ENCODE measurements at regions not wholly inside any gene's neighbourhood (a gene's known extent, or its start where the extent isn't known, plus 50 kb on each side); places are given as distances from the start of the nearest gene placed in this dataset.
"Not testable (repeated sequence)": the region's sequence is repeated elsewhere in the genome, so short reads cannot be mapped to it uniquely, and the experiment has no call there.

DNA sequence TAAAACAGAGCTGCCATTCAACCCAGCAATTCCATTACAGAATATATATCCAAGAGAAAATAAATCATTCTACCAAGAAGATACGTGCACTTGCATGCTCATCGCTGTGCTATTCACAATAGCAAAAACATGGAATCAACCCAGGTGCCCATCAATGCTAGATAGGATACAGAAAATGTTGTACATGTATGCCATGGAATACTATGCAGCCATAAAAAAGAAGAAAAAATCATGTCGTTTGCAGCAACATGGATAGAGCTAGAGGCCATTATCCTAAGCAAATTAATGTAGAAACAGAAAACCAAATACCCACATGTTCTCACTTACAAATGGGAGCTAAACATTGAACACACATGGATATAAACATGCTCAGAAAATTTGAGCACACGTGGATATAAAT is 633.1 kb upstream of the CITED2 start:
- DNase-seq (ENCODE audit: low read depth in 4 of 4, low spot score in 3 of 4), result no peak

DNA sequence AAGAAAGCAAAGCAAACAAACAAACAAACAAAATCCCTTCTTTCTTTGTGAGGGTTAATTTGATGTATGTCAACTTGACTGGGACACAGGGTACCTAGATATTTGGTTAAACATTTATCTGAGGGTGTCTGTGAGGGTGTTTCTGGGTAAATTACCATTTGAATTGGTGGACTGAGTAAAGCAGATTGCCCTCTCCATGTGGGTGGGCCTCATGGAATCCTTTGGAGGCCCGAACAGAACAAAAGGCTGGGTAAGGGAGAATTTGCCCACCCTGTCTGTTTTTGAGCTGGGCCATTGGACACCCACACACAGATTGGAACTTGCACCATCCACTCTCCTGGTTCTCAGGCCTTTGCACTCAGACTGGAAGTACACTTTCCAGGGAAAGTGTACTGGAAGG is 628.8 kb upstream of the CITED2 start:
- no peak for DNase-seq (ENCODE audit: low read depth in 4 of 4, low spot score in 3 of 4)

DNA sequence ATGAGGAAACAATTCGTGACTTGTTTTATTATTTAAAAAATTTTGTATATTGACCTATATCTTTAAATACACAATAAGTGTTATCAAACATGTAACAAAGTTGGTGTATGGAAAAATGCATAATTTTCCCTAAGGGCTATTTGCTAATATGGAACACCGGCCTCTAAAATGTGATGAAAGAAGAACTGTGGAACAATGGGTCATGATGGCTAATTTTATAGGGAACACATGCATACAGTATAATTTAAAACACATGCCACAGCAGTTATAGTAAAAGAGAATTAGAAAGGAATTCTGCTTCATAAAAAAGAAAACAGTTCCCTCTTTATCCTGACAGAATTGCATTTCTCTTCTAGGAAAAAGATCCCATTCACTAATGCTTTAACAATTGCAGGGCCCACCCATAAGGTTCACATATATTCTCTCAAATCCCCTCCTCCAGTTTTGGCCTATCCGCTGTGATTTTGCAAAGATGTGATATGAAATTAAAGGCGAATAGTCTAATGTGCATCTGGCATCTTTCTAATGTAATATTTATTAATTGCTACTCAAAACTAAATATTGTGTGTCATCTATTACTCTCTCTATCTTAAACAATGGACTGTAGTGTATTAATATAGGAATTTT is 628.1 kb upstream of the CITED2 start:
- no peak for DNase-seq (ENCODE audit: low read depth in 4 of 4, low spot score in 3 of 4)

DNA sequence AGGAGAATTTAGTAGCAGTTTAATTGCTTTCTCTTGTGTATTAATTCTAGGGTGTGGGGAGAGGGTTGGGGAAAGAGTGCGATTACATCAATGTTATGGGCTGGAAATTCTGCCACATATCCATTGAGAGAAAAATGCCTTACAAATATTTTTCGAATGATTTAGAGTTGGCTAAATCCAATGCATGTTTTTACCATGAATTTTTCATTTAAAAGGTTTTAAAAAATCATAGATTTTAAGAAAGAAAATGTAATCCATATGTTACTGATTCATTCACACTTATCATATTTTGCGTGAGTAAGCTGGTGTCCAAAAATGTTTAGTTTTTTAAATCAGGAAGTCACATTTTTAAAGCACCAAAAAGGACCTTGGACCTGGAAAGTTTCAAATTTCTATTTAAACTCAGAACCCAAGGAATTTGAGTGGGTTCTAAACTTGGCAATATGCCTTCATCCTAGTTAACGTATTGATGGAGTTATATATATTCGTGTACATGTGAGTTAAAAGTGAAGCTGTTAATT is 627.4 kb upstream of the CITED2 start:
- no peak for DNase-seq (ENCODE audit: low read depth in 4 of 4, low spot score in 3 of 4)

DNA sequence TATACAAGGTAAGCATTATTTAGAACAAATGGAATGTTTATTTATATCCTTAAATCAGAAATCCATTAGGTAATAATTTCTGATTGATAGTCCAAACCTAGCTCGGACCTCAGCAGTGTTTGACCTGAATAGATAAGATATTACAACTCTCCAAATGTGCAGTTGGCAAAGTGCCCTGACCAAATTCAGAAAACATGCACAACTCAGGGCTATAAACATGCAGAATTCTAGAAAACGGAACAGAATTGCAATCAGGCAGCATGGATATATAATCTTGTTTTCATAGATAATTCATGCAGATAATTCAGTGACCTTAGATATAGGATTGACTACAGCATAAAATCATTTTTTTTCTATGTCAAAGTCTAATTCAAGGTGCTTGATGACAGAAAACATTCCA is 626.6 kb upstream of the CITED2 start:
- DNase-seq (ENCODE audit: low read depth in 4 of 4, low spot score in 3 of 4), result no peak

DNA sequence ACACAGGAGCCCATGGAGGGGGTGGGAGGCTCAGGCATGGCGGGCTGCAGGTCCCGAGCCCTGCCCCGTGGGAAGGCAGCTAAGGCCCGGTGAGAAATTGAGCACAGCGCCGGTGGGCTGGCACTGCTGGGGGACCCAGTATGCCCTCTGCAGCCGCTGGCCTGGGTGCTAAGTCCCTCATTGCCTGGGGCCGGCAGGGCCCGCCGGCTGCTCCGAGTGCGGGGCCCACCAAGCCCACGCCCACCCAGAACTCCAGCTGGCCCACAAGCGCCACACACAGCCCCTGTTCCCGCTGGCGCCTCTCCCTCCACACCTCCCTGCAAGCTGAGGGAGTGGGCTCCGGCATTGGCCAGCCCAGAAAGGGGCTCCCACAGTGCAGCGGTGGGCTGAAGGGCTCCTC is 625.2 kb upstream of the CITED2 start:
- not testable (repeated sequence) for DNase-seq (ENCODE audit: low read depth in 4 of 4, low spot score in 3 of 4)

DNA sequence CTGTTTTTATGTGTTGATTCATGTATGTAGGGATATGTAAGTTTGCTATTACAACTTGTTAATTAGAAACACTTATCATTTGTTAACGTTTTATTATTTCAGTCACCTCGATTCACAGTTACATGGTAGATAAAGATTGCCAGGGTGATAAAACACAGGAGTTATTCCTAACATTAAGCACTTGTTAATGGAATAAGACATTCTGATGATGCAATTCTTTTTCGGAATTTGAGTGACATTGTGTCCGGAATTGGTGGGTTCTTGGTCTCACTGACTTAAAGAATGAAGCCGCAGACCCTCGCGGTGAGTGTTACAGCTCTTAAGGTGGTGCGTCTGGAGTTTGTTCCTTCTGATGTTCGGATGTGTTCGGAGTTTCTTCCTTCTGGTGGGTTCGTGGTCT is 624.0 kb upstream of the CITED2 start:
- not testable (repeated sequence) for DNase-seq (ENCODE audit: low read depth in 4 of 4, low spot score in 3 of 4)

DNA sequence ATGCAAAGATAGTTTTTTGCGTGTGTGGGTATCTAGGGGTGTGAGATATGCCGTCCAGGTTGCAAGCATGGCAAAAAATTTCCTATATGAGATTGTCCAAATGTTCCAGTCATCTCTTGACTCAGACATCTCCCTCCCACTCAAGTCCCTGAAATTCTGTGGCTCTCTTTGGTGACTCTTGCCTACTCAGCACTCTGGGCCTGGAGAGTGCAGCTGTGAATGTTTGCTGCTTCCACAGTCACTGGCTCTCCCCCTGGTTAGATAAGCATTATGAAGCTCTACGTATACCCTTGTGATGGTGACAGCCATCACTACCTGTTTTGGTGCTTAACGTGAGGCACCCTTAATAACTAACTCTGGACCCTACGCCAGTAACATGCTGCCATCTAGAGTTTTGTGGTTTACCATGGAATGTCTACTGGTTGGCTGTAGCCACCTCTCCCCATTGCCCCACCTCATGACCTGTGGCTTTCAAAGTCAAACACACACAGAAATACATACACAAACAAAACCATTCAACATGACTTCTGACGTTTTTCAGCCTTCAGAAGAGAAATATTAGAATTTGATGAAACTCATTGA is 621.9 kb upstream of the CITED2 start:
- DNase-seq (ENCODE audit: low read depth in 4 of 4, low spot score in 3 of 4), result no peak

DNA sequence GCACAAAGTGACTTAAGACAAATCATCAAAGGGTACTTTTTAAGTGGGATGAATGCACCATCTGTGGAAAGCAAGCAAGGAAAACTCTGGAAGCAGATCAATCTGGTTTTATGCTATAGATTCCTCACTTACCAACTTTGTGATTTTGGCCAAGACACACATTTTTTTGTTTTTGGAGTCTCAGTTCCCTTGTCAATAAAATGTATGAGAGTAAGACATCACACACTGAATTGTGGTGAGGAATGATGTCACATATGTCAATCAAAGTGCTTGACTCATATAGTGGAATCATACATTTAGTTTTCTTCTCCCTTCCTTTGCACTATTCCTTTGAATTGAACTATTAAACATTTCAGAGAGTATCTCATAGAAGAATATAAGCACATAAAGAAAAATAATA is 620.5 kb upstream of the CITED2 start:
- DNase-seq (ENCODE audit: low read depth in 4 of 4, low spot score in 3 of 4), result no peak

DNA sequence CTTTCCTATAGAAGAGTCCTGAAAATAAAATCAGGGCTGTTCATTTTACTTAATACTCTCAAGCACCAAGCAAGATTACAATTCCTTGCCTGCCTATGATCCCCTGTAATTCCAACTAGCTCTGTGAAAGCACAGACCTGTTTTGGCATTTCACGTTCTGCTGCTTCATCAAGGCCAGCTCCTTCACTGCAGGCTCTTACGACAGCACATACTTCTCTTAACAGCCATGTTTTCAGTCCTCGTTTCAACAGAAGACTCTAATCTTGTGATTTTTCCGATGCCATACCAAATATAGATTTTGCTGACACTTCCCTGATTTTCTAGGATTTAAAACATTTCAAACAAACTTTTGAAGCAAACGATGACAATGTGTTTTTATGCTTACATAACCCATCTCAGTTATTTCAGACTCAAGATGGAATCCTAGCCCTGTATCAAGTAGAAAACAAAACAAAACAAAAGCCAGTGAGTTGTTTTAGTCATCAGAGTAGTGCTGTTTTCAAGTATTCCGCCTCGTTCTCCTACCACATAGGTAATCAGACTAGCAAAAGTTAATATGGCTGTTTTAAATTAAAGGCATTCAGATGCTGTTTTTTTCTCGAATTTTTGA is 616.5 kb upstream of the CITED2 start:
- DNase-seq (ENCODE audit: low read depth in 4 of 4, low spot score in 3 of 4), result no peak

DNA sequence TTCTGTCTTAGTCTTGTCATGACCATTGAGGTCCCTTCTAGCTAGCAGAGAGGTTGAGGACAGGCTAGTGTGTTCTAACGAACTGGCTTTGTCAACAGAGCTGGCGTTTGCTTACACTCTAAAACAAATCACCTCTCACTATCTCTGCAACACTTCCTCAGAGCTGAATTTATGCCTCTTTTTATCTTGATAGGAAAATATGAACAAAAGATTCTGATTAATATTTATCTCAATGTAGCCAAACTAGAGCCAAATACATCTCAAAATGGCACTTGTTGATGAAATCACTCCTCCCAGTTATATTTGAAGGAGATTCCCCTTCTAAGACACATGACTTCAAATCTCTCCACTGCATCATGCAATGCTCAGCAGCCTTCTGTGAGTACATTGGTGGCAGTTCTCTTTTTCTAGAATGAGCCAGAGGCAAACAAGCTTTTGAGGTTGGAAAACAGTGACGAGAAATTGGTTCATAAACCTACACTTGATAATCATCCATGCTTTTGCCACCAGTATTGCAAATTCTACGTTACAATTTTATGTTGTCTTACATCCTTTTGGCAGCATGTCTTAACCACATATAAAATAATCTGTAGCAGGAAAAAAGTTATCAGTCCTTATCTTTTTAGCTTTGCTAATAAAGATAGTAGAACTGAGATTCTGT is 615.7 kb upstream of the CITED2 start:
- DNase-seq (ENCODE audit: low read depth in 4 of 4, low spot score in 3 of 4), result no peak

DNA sequence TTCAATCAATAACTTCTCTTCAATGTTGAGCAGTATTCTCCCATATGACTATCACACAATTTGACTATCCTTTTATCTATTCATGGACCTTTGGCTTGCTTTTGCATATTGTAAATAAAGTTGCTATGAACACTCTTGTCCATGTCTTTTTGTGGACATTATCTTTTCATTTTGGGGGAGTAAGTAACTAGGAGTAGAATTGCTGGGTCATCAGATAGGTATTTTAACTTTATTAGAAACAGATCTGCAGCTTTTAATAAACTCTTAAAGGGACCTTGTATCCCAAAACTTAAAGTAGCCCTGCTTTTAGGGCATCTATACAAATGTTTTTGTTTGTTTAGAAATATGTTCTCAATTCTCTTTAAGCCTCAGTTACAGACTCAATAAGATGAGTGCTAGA is 614.2 kb upstream of the CITED2 start:
- DNase-seq (ENCODE audit: low read depth in 4 of 4, low spot score in 3 of 4), result no peak

DNA sequence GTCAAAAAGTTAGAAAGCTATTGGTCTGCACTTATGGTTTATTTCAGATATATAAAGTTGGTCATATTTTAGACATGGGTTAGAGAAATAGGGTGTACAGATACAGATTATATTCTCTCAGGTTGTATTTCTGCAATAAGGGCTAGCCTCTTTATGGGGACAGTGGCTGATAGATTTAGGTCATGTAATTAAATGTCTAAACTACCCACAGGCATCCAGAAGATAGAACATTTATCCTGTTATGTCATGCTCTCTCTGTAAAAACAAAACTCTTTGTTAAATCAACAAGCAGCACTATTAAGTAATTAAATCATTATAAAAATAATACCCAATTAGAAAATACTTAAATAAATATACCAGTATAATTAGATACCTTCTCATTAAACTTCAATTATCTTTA is 612.6 kb upstream of the CITED2 start:
- DNase-seq (ENCODE audit: low read depth in 4 of 4, low spot score in 3 of 4), result no peak

DNA sequence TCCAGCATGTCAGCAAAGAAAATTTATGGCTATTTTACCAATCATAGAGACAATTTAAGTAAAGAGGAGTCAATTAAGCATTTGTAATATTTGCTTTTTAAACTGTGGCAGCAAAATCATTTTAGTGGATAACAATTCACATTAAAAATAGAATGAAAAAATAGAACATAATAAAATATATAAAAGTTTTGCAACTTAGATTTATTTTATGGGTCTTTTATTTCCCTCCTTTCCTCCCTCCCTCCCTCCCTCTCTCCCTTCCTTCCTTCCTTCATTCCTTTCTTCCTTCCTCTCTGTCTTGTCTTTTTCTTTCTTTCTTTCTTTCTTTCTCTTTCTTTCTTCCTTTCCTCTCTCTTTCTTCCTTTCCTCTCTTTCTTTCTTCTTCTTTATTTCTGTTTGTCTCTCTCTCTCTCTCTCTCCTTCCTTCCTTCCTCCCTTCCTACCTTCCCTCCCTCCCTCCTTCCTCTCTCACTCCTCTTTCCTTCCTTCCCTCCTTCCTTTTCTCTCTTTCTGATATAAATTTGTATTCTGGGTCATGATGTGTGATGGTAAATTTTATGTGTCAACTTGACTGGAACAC is 610.9 kb upstream of the CITED2 start:
- DNase-seq (ENCODE audit: low read depth in 4 of 4, low spot score in 3 of 4), result no peak

DNA sequence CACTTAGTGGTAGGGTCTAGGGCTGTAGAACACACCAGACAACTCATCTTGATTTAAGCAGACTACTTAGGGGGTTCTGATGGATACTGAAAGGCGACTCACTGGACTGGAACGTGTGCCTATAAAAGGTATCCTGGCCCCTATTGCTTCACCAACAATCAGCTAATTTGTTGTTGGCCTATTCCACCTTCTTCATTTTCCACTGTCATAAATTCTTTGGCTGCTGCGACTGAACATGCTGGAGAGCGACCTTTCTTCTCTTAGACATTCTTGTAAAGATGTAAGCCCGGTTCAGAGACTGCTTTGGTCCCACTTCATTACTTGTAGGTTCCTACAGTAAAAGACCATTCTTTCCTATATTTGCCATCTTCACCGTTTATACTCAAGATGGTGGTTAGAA is 609.9 kb upstream of the CITED2 start:
- no peak for DNase-seq (ENCODE audit: low read depth in 4 of 4, low spot score in 3 of 4)

DNA sequence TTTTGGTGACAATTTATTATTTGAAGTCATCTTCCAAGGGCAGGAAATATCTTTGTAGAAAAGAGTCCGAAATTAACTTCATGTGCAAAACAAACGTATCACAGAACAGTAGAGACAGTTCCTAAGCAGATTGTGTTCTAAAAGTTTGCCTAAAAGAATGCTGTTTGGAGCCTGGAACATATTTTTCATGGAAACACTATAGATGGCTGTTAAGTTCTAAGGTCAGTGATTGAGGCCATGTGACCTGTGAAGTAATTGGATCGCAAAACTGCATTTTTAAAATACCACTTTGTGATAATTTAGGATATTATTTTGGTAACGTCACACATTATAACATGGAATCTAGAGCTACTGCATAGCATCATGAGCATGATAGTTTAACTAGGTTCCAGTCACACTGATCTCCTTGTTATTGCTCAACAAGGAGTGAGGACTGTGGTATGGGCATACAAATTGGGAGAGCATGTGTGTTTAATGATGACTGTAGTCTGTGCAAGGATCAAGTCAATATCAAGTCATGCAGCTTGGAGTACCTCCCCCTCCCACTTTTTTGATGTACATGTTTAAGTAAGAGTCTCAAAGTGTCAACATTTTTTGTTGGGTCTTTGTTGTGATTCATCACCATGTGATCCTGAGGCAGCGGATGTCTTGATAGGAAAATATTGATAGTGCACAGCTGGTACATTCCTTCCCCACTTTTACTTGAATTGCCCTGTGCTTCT is 609.3 kb upstream of the CITED2 start:
- no peak for DNase-seq (ENCODE audit: low read depth in 4 of 4, low spot score in 3 of 4)

DNA sequence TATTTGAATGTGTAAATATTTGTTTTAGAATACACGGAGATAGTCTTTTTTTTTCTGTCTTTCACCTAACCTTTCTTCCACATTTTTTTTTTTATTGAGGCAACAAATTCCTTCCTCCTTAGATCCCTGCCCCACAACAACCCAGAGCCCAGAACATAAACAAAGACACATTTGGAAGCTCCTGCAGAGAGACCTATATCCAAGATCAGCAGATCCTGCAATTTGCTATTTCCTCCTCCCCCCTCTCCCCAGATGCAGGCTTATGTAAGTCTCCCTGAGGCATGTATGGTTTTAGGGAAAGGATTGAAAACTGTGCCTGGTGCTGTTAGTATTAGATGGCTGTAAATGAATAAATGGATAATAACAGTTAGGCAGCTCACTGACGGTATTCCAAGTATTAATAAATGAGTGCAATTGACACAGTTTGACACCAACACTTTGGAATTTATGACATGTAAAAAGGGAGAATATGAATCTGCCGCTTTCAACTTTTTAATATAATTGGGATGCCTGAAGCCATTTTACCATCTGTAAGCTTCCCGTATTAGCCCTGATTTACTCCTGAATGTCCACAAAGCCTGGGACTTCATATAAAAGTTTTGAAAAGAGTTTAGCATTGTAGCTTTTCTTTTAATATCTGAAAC is 608.3 kb upstream of the CITED2 start:
- no peak for DNase-seq (ENCODE audit: low read depth in 4 of 4, low spot score in 3 of 4)

DNA sequence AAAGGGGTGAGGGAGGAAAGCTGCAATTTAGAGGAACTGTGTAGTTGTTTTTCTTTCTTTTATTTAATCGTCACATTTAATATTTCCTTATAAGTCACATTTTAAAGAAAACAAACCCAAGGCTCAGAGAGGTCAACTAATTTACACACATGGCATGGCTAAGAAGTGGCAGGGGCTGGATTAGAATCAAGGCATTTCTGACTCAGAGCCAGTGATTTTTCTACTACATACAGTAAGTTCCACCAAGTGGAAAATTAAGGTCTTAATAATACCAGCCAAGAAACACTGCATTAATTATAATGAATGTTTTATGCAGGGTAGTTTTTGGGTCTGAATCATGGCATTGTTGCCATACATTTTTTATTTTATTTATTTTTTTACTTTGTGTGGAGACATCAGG is 607.7 kb upstream of the CITED2 start:
- DNase-seq (ENCODE audit: low read depth in 4 of 4, low spot score in 3 of 4), result no peak

DNA sequence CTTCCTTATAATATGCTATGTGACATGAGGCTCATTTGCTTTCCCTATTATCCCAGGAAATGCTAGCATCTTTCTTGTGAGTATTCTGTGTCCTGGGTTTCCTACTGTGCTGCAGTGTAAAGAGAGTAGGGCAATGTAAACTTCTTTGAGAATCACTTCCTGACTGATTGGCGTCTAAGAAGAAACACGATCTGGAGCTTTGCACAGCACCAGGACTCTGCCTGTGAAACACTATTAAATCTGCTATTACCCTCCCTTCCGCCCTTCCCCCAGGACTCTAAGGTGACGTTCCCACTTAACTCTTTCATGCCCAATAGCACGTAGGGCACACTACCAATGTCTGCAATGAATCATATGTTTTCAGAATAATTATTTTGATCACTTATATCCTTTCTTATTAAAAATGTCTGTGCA is 607.3 kb upstream of the CITED2 start:
- peak in 2 of 4 donors; percentile 60 to 73 for DNase-seq (ENCODE audit: low read depth in 4 of 4, low spot score in 3 of 4)

DNA sequence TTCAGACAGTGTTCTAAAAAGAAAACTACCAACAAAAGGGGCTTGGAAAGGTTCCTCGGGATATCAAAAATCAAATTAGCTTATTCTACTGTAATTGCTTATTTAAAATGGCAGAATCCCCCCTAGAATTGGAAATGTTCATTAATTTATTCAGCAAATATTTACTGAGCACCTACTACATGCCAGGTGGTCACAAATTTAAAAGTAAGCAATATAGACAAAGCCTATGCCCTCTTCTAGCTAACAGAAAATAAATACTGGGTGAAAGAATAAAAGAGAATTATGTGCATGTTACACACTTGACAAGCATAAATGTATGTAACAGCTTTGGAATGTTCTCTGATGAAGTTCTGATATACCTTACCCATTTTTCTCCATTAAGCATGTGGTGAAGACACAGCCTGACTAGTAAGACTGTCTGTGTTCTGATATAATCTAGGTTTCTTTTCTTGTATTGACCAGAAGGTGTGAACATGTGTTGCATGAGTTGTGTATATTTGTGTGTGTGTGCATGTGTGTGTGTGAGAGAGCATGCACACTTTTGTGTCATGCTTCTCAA is 606.7 kb upstream of the CITED2 start:
- DNase-seq (ENCODE audit: low read depth in 4 of 4, low spot score in 3 of 4), result no peak
